ENCODE measurements at regions not wholly inside any gene's neighbourhood (a gene's known extent, or its start where the extent isn't known, plus 50 kb on each side); places are given as distances from the start of the nearest gene placed in this dataset.

DNA sequence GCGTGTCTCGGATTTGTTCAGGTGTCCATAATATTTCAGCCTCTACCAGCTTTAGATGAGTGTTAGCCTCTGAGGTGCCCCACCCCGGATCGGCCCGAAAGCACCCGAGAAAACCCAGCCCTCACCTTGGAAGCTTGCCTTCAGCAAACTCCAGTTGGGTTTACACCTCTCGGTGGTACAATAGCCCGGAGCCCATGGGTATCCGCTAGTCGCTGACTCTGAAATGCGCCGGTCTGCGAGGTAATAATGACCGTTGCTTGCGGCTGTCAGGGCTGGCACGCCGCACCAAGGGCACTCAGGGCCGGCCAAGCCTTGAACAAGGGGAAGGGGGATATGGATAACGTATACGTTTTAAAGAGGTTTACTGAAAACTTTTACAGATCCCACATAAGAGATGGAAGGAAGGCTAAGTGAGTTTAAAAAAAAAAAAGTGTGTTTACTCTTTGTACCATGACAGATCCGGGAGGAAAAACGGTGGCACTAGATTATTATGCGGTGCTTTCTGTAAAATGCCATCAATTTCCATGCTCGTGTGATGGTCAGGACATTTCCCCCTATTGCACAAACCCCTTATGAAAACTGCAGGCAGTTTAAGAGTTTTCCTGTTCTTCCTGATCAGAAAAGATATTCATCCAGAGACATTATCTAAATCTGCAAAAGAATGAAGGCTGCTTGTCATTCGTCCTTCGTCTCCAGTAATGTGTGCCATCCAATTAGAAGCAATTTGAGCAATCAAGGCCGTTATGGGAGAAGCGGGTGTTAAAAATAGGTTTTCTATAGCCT is 124.2 kb downstream of the TMEM161B start:
- no peak for ATAC-seq
- H3K9me3 Mint-ChIP-seq = no peaks in the 10 kb centered on the region
- H3K27ac Mint-ChIP-seq = no peak overlapping the region
- peaks cover 0 to 20% of the 10 kb centered on the region in 2 donors for H3K36me3 Mint-ChIP-seq
- peak in 1 of 2 donors; percentile 3 for DNase-seq (ENCODE audit: low spot score in 2 of 2)

DNA sequence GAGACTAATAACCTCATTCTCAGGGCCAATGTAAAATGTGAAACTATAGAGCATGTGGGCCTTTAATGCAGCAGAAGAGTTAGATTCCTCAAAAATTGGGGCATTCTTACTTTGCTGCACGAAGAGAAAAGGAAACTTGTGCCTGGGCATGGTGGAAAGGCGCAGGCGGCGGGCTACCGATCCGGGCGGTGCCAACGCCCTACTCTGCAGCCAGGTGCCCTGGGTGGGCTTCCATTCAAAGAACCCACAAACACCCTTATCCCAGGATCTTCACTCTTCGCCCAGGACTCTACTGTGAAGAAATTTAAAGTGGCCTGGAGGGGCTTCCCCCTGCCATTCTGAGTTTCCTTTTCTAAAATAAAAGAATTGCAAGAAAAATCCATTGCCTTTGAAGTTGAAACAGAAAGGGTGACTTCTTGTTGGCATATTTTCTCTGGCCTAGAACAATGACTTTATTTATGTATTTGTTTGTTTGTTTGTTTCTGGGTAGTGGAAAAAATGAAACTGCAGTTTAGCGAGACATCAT is 124.9 kb downstream of the TMEM161B start:
- DNase-seq (ENCODE audit: low spot score in 2 of 2) = no peak
- peaks cover 0 to 20% of the 10 kb centered on the region in 2 donors for H3K36me3 Mint-ChIP-seq
- H3K27ac Mint-ChIP-seq = no peak overlapping the region
- H3K9me3 Mint-ChIP-seq = no peaks in the 10 kb centered on the region
- no peak for ATAC-seq

GRCh38 chr5:88142886-88143692 is 125.6 kb downstream of the TMEM161B start:
- H3K9me3 Mint-ChIP-seq = no peaks in the 10 kb centered on the region
- peaks cover 0 to 19% of the 10 kb centered on the region in 2 donors for H3K36me3 Mint-ChIP-seq
- no peak for DNase-seq (ENCODE audit: low spot score in 2 of 2)
- ATAC-seq = no peak
- no peak overlapping the region for H3K27ac Mint-ChIP-seq

GRCh38 chr5:88142636-88142885 is 126.1 kb downstream of the TMEM161B start:
- DNase-seq (ENCODE audit: low spot score in 2 of 2) (no peak), ATAC-seq (no peak)
- Mint-ChIP-seq H3K9me3 (no peaks in the 10 kb centered on the region), H3K27ac (no peak overlapping the region), H3K36me3 (peaks cover 0 to 15% of the 10 kb centered on the region in 2 donors)

DNA sequence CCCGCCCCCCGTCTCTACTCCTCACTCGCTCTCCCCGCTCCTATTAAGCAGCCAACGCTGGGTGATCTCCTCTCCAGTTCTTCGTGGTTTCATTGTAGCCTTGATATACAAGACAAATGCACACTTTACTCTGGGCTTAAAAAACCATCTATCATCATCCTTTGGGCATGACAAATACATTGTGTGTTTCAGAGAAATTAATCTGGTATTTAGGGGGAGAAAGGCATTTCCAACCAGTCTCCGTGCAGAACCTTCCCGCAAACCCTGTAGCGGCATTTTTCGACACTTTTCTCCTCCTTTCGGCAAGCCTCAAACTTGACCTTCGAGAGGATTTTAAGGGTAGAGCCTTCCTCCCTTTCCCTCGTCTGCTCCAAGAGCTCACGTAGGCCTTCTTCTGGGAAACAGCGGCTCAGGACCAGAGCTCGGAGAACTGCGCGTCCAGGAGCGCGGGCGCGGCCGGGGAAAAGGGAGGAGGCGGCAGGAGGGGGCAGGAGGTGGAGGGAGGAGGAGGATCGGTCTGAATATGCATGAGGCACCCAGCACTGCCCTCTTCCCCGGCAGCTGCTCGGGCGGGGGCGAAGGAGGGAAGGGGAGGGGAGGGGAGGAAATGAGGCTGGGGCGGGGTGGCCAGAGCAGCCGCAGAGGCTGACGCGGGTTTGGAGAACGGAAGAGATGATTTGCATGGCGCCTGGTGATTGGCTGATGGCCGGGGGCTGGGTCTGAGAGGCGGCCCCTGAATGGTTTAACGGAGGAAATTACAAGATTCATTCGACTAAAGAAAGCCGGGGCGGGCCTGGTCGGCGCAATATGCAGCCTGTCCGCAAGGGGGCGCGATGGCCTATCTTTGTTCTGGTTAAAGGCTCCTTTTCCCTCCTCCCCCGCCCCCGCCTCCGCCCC is 127.5 kb downstream of the TMEM161B start:
- Mint-ChIP-seq H3K9me3 (no peaks in the 10 kb centered on the region), H3K27ac (no peak overlapping the region), H3K36me3 (peaks cover 0 to 15% of the 10 kb centered on the region in 2 donors)
- DNase-seq (ENCODE audit: low spot score in 2 of 2) (peak; percentile 80 to 85), ATAC-seq (peak; percentile 96 to 97)

DNA sequence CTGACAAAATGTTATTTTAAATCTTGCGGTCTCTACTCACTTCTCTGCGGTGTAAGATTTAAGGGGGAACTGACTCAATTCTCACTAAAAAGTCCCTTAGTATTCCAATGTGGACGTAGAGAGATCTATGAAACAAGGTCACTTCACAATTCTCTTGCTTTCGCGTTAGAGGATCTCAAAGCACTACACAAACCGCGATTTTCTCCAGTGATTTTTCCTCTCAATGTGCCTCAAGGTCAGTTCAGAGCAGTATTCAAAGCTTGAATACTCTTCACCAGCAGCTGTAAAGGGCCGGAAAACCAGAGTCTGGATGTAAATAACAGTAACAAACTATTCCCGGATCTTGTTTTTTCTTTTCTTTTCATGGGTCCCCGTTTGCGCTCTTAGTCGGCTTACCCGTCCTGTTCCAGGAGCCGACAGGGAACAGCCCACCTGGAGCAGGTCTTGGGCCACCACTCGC is 128.2 kb downstream of the TMEM161B start:
- ATAC-seq (no peak), DNase-seq (ENCODE audit: low spot score in 2 of 2) (no peak)
- Mint-ChIP-seq H3K36me3 (peaks cover 0 to 11% of the 10 kb centered on the region in 2 donors), H3K9me3 (no peaks in the 10 kb centered on the region), H3K27ac (no peak overlapping the region)

- DNase-seq (ENCODE audit: low spot score in 2 of 2) (no peak), ATAC-seq (no peak)
- no peak overlapping the region for H3K27ac Mint-ChIP-seq
- no peaks in the 10 kb centered on the region for H3K36me3 Mint-ChIP-seq
- peaks cover 4 to 9% of the 10 kb centered on the region in 2 donors for H3K9me3 Mint-ChIP-seq
Observed at GRCh38 chr5:88130211-88130815, 138.3 kb downstream of the TMEM161B start.

DNA sequence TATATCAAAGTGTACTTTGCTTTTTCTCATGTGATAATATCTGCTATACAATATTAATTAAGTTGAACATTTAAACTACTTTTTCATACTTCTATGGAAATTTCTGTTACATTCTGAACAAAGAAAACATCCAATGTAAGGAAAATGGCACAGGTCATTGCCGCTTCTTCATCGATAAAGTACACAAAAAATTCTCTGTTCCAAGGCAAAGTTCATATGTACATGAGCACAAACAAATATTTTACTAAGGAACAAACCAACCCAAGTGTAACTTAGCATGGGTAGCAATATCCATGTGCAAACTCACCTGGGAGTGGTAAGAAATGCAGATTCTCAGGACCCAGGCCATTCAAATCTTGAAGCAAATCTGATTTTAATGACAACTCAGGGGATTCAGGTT is 139.8 kb downstream of the TMEM161B start:
- no peak for DNase-seq (ENCODE audit: low spot score in 2 of 2)
- Mint-ChIP-seq H3K9me3 (peaks cover 9% of the 10 kb centered on the region in 2 donors), H3K27ac (no peak overlapping the region), H3K36me3 (peaks cover 0 to 6% of the 10 kb centered on the region in 2 donors)
- ATAC-seq = no peak

GRCh38 chr5:88119535-88120125 is 149.0 kb downstream of the TMEM161B start:
- Mint-ChIP-seq H3K9me3 (peaks cover 4 to 13% of the 10 kb centered on the region in 2 donors), H3K27ac (no peak overlapping the region), H3K36me3 (peaks cover 0 to 14% of the 10 kb centered on the region in 2 donors)
- ATAC-seq (no peak), DNase-seq (ENCODE audit: low spot score in 2 of 2) (no peak)

GRCh38 chr5:88118179-88118578 is 150.5 kb downstream of the TMEM161B start:
- H3K9me3 Mint-ChIP-seq = peaks cover 4 to 7% of the 10 kb centered on the region in 2 donors
- no peak overlapping the region for H3K27ac Mint-ChIP-seq

GRCh38 chr5:88117546-88117945 is 151.1 kb downstream of the TMEM161B start:
- H3K27ac Mint-ChIP-seq = no peak overlapping the region
- DNase-seq (ENCODE audit: low spot score in 2 of 2) = no peak
- H3K36me3 Mint-ChIP-seq = peaks cover 0 to 9% of the 10 kb centered on the region in 2 donors
- peaks cover 3 to 4% of the 10 kb centered on the region in 2 donors for H3K9me3 Mint-ChIP-seq
- no peak for ATAC-seq

More at GRCh38 chr5:88118179-88118578, 150.5 kb downstream of the TMEM161B start:
- DNase-seq (ENCODE audit: low spot score in 2 of 2) (no peak), ATAC-seq (no peak)
- H3K36me3 Mint-ChIP-seq = peaks cover 0 to 9% of the 10 kb centered on the region in 2 donors

DNA sequence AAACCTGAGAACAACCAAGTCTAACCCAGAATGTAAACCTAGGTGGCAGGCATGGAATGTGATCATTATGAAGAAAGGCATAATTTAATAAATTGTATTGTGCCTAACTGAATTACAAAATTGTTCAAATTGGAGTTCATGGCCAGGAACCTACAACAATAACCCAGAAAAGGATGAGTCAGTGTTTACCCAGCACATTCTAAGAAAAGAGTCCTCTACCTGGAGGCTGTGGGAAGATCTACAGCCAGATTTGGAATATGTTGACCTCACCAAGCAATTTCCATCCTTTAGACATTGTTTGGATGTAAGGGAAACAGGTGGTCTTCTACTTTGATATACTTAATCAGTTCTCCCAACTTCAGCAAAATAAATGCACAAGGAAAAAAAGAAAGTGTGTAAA is 152.2 kb downstream of the TMEM161B start:
- H3K36me3 Mint-ChIP-seq = peaks cover 0 to 7% of the 10 kb centered on the region in 2 donors
- DNase-seq (ENCODE audit: low spot score in 2 of 2) = no peak
- H3K27ac Mint-ChIP-seq = no peak overlapping the region
- no peak for ATAC-seq
- peaks cover 2 to 4% of the 10 kb centered on the region in 2 donors for H3K9me3 Mint-ChIP-seq

DNA sequence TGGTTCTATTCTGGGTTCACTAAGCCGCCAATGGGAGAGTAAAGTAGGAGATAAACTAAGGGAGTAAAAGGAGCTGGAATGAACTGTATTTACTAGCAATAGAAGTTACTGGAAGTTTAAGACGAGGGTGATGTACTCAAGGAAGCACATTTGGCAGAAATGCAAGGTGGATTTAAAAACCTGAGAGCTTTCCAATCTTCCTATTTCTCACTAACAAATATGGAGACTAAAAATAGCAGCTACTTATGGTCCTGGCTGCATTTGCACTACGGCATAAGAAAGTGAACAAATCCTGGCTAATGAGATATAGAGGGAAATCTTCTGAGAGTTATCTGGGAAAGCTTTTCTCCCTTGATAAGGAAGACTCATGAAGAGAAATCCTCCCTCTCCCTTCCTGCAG is 153.4 kb downstream of the TMEM161B start:
- no peak for ATAC-seq
- H3K36me3 Mint-ChIP-seq = no peaks in the 10 kb centered on the region
- H3K9me3 Mint-ChIP-seq = no peaks in the 10 kb centered on the region
- H3K27ac Mint-ChIP-seq = no peak overlapping the region
- DNase-seq (ENCODE audit: low spot score in 2 of 2) = no peak

DNA sequence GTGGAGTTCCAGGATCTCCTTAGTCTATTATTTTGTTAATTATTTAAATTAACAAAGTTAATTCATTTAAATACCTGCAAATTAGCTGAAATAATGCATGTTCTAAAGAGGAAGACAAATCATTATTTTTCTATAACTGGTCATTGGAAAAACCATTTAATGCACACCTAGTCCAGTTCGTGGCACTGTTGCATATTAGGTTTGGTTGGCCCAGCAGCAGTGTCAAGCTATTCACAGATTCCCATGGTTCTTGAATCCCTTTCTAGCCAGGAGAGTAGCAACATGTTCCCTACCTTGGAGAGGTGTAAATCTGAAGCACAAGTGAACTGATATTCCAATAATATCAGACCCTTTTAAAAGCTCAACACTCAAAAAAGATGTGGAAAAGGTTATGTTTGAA is 155.2 kb downstream of the TMEM161B start:
- no peak overlapping the region for H3K27ac Mint-ChIP-seq
- H3K9me3 Mint-ChIP-seq = no peaks in the 10 kb centered on the region
- DNase-seq (ENCODE audit: low spot score in 2 of 2) (no peak), ATAC-seq (no peak)
- H3K36me3 Mint-ChIP-seq = no peaks in the 10 kb centered on the region

DNA sequence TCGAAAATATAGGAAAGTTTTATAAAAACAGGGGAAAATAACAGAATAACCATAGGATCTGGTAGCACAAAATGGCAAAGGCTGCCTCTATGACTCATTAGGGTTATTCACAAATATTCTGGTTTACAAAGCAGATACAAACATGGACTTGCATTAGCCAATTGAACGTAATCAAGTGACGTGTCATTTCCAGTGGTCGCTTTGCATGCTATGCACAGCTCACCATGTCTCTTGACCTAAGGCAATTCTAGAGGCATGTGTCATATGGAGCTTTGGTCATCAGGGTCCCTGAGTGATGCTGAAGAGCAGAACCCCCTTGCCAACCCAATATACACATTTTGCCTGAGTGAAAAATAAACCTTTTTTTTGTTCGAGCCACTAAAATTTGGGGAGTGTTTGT is 158.8 kb downstream of the TMEM161B start:
- ATAC-seq = no peak

More for the DNA sequence above, 158.8 kb downstream of the TMEM161B start:
- no peak for DNase-seq (ENCODE audit: low spot score in 2 of 2)
- no peaks in the 10 kb centered on the region for H3K36me3 Mint-ChIP-seq
- H3K9me3 Mint-ChIP-seq = no peaks in the 10 kb centered on the region
- H3K27ac Mint-ChIP-seq = no peak overlapping the region

All from activated naive CD4-positive, alpha-beta T cell treated with anti-CD3 and anti-CD28 coated beads, Interleukin-2, amount 50 U/mL, for 72 hours (primary cell).